ENCODE measurements at regions not wholly inside any gene's neighbourhood (a gene's known extent, or its start where the extent isn't known, plus 50 kb on each side); places are given as distances from the start of the nearest gene placed in this dataset.

DNA sequence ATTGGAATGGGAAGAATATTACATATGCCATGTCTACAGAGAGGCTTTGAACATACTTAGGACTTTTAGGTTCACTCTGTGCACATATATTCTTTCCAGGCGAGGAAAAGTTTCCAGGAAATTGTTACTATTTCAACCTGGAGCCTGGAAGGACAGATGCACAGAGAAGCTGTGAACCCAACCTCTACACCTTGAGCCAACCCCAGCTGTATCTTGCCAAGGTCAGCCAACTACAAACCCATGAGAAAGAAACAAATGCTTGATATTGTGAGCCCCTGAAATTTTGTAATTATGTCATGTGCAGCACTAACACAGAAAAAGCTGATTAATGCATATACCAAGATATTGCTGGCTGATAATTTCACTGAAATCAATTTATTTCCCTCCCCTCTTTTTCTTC is 404.9 kb downstream of the GLRX3 start:
- no peak for DNase-seq

DNA sequence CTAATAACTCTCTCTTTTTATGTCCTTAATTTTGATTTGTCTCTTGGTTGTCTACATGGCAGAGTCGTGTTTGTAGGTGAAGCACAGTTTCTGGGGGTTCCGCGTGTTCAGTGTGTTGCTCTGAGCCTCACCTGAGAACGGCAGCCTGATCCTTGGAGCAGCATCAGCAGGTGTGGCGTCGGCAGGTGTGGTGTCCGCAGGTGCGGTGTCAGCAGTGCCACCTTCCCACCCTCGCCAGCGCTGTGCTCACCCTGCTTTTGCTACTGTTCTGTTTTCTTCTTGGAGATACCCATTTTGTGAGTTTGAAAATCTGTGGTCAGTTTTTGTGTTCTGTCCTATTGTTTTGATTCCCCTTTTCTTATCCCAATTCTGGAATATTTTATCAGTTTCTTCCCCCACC is 406.6 kb downstream of the GLRX3 start:
- peak; percentile 2 for DNase-seq

DNA sequence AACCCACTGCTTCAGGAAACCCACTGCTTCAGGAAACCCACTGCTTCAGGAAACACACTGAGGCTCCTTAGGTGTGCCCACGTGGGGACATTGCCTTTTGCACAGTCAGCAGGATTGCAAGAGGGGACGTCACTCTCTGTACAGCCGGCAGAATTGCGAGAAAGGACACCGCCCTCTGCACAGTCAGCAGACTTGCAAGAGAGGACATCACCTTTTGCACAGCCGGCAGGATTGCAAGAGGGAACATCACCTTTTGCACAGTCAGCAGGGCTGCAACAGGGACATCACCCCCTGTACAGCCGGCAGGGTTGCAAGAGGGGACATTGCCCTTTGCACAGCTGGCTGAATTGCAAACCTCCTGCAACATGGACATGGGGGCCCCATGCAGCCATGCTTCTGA is 407.6 kb downstream of the GLRX3 start:
- DNase-seq, result no peak

DNA sequence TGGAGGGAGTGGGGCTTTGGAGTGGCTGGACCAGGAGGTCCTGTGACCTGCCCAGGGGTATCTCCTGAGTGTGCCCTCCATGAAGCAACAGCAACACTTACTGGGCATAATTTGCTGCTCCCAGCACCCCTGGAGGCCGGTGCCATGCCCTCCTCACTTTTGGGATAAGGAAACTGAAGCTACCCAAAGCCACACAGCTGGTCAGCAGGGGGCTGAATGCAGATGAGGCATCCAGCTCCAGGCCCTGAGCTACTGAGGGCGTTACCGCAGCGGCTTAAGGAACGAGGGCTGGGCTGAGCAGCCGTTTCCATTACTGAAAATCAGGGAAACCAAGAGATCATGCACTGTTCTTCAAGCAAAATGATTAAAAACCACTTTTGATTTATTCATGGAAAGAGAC is 408.9 kb downstream of the GLRX3 start:
- DNase-seq, result no peak

DNA sequence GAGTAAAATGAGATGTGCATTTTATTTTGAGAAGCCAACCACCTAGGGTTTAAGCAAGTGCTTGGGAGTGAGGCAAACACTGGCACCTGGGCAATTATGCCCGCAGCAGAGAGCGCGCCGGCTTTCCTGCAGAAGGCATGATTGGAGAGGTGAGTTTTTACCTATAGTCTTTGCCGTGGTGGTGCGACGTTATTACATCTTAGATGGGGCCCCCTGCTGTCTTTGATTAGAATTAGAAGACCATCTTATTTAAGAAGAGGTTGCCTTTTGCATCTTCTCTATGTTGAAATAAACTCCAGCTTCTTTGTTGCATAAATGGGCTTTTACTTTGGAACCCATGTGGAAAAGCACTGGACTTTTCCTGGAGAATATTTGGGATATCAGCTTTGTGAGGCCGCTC is 409.5 kb downstream of the GLRX3 start:
- DNase-seq, result no peak

DNA sequence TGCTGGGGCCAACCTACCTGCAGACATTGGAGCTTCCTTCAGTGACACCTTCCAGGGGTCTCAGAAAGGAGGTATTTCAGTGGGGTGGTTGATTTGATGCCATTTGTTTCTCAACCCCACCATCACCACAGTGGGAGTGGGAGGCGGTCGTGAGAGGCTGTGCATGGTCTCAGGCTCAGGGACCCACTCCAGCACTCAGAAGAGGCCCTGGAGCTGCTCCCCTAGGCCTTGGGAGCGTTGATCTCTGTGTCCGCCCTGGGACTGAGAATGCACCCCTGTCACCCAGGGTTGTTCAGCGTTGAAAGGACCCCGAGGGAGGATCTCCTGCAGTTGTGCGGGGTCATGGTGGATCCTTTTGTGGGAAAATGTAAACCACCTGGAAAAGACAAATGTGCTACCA is 410.6 kb downstream of the GLRX3 start:
- no peak for DNase-seq

DNA sequence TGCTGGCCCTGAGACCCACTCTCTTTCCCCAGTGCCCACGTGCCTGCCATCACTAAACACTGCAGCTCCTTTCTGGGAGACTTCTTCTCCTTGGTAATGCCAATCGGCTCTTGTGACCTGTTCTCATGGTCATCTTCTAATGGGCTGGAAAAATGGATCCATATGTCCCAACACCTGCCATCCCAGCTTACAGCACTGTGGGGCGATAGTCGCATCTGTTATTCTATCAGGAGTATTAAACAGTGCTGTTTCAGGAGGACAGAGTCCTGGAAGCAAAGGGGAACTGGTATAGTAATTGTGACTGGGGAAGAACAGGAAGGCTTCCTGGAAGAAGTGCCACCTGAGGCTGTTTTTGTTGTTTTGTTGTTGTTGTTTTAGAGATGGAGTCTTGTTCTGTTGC is 411.2 kb downstream of the GLRX3 start:
- DNase-seq, result no peak

DNA sequence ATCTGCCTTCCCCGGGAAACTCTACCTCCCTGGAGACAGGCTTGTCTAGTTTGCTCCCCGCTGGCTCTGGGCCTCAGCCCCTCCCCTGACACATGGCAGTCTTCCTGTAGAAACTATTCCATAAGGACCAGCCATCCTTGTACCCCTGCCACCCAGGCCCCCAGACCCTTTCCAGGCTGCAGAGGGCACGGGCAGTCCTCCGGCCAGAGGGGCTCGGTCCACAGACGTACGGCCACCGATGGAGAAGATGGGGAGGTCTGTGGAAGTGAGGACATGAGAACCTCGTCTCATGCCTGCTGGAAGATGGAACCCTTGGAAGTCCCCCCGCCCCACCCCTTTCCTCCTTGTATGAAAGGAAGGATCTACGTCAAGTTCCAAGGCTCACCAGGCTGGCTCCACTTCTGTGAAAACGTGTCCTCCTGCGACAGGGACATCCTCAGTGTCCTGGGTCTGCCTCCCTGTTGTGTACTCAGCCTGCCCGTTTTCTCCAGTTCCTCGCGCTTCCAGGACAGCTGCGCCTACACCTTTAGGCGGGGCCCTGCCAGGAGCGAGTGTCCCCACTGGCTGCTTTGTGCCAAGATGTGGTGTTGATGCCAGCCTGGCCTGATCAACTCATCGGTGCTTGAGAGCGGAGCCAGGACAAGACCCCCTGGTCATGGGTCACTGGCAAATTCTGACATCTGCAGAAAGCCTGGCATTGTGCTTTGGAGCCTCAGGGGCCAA is 414.9 kb downstream of the GLRX3 start:
- DNase-seq, result no peak

DNA sequence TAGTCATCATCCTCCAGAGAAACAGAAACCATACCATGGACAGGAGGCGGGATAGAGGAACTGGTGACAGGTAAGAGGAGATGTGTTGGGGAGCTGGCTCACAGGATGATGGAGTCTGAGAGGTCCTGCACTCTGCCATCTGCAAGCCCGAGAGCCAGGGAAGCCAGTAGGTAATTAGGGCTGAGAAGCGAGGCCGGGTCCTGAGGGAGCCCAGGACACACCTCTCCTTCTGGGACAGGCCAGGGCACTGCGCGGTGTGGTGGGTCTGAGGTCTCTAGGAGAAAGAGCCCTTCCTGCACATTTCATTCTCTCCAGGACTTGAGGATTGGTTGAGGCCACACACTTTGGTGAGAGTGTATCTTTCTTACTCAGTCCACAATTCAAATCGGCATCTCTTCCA is 415.5 kb downstream of the GLRX3 start:
- no peak for DNase-seq

DNA sequence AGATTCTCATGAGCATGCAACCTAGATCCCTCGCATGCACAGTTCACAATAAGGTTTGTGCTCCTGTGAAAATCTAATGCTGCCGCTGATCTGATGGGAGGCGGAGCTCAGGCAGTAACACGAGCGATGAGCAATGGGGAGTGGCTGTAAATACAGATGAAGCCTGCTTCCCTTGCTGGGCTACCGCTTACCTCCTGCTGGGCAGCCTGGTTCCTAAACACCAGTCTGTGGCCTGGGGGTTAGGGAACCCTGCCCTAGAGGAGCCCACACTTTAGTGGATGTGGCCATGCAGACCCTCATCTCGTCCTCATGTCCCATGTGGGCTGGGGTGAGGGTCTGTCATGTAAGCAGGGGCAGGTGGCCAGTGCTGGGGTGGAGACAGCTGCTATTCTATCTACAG is 417.6 kb downstream of the GLRX3 start:
- DNase-seq, result no peak

DNA sequence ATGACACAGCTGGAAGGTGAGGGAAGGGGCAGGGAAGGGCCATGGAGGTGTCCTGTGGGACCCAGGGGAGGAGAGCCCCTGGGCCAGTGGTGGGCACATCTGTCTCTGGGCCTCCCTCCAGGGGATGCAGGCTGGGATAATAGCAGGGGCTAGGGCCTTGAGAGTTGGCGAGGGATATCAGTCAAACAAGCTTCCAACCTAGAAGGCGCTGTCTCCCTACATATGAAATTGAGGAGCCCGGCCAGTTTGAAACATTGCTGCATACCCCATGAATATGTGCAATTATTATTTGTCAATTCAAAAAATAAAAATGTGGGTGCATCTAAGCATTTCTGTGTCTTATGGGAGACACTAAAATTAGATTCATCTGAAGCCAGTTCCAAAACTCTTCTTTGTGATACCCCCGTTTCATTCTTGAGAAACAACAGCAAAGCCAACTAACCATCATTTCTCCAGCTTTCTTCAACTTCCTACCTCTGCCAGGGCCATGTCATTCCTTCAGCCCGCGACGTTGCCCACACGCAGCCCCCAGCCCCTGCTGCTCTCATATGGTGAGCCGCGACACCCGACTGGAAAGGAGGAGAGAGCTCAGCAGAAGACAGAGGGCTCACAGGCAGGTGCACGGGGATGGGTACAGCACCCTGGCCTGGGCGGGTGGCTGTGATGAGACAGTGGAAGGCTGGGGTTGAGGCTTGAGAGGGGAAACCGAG is 418.7 kb downstream of the GLRX3 start:
- DNase-seq, result no peak

DNA sequence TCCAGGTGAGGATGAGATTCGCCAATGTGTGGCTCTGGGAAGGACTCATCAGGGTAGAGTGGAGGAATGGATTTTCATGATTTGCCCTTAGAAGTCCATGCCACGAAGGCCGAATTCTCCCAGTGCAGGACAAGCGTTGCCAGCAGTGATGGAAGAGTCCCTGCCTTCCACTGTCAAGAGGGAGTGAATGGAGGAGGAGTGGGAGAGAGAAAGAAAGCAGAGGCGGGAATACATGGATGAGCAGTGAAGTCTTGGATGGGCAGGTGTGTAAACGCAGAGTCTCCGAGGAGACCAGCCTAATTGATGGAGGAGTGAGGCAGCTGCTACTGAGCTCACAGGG is 419.2 kb downstream of the GLRX3 start:
- DNase-seq, result no peak

DNA sequence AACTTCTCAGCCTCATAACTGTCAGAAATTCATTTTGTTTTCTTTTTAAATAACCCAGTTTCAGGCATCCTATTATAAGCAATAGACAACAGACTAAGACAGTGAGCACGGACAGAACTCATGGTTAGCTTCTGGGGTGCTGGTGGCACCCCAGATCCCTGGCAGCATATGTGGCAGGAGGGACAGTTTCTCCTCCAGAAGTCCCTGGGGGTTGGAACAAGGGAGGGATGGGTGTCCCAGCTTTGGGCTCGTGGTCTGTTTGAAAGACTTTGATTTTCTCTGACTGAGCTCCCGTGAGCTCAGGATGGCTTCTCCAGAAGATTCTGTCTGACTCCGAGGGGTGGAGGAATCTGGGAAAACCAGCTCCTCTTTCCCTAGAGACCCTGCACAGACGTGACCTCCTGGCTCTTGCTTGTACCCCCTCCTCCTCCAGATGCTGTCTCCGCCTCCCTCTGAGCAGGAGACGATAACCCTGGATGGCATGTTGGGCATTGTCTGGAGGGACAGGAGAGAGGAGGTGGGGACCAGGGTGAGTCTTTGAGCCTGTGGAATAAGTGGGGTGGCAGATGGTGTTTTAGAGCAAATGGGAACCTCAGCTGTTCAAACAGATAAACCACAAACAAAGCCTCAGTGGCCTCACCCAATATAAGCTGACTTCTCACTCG is 421.1 kb downstream of the GLRX3 start:
- no peak for DNase-seq

DNA sequence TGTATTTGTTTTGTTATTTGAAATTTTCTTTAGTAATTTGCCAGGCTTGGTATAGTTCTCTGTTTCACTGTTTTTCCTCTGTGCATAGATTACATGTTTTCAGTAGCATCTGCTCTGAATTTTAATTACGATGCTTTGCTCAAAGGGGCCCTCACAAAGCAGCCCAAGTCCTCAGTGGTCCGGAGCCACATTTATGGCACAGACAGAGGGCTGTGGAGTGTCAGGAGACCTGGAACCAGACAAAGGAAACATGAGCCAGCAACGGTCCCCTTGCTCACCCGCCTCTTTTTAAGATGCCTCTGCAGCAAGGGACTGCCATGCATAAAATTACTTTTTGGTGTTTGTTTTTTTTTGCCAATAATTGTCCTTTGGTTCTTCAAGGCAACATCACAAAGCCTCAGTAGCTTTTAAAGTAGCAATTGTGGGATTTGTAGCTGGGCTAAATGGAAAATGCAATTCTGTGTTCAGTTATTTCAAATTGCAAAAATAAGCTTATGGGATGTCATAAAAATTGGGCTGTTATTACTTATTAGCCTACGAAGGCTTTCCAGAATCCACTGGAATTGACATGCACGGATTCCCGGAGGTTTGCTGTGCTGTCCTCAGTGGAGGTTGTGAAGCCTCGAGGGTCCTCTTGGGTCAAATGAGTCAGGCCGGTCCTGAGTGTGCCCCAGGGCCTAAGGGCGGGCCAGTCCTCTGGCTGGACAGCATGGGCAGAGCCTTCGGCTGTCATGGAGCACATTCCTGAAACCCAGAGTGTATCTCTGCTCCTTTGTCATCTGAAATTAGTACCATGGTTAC is 422.8 kb downstream of the GLRX3 start:
- no peak for DNase-seq

DNA sequence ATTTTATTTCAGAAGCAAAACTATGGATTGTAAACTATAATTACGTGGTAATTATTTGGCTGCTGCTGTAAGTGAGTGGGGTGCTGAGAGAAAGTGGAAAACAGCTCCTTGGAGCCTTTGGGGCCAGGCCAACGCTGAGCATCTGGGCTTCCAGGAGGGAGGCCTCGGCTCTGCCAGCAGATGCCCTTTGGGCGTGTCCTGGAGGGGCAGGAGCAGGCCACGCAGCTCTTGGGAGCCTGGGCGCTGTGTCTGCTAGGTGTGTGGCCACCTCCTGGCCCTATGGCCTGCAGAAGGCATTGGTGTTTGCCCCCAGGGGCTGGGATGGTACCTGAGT is 423.3 kb downstream of the GLRX3 start:
- no peak for DNase-seq

DNA sequence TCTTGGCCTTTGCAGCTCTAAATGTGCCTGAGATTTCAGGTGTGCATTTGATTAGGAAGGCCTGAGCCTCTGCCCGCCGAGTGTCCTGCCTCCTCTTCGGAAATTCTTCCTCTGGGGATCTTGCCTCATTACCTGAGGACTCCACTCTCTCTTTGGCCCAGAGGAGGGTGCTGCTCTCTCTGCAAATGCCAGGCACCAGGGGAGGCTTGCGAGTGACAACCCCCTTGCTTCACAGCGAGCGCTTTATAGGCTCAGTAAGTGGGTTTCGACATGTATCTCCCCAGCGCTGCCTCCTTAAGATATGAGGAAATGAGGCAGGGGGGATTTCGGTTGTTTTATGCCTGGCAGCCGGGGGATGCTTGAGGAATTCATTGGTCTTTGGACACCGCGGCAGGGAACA is 423.9 kb downstream of the GLRX3 start:
- no peak for DNase-seq

DNA sequence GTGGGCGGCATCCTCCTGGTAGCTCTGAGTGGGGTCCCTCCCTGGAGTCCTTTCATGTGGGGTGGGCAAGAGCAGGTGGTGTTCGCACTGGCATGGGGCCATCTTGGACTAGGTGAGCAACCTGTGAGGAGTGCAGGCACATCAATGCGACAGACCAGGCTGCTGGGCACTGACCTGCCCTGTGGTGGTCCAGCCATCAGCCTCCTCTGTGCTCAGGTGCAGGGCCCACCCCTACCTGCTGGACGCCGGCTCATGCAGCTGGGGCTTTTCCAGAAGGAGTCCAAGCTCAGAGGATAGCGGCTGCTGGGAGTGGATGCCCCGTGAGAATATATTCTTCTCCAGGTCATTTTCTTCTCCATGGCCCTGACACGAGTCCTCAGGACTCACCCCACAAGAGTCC is 424.4 kb downstream of the GLRX3 start:
- no peak for DNase-seq

DNA sequence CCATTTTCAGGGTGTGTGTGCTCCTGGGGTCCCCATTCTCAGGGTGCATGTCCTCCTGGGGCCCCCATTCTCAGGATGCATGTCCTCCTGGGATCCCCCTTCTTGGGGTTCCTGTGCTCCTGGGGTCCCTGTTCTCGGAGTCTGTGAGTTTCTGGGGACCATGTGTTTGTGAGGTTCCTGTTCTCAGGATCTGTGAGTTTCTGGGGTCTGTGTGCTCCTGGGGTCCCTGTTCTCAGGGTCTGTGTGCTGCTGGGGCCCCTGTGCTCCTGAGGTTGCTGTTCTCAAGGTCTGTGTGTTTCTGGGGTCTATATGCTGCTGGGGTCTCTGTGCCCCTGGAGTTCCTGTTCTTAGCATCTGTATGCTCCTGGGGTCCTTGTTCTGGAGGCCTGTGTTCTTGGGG is 425.5 kb downstream of the GLRX3 start:
- DNase-seq, result no peak

DNA sequence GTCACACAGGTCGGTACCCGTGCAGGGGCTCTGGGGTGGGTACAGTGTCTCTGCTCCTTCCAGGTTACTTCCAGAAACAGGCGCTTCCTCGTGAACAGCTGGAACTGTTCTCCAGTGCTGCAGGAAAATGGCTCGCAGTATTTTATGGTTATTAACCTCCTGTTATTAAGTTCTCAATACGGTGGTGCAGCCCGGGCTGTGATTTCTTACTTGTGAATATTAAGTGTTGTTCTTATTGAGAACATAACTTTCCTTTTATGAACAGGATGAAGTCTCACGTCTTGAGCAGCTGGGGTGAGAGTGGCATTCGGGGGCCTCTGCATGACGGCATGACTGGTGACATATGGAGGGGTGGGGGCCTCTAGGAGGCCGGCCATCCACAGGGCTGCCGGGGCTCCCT is 430.8 kb downstream of the GLRX3 start:
- DNase-seq, result no peak

DNA sequence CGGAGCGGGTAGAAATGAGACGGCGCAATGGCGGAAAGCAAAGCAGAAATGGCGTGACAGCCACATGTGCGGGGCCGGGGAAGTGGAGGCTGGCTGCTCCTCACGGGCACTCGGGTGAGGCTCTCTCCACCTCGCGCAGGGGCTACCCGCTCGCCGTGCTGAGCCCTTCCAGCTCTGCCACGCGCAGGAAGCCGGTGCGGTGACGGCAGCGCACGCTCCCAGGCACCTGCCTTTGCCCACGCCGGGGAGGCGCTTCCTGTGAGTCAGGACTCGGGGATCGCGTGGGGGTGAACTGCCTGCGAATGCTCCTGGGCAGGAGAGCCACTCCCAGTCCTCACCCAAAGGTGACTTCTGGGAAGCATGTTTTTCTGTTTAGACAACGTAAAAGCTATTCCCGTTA is 431.2 kb downstream of the GLRX3 start:
- DNase-seq, result no peak

DNA sequence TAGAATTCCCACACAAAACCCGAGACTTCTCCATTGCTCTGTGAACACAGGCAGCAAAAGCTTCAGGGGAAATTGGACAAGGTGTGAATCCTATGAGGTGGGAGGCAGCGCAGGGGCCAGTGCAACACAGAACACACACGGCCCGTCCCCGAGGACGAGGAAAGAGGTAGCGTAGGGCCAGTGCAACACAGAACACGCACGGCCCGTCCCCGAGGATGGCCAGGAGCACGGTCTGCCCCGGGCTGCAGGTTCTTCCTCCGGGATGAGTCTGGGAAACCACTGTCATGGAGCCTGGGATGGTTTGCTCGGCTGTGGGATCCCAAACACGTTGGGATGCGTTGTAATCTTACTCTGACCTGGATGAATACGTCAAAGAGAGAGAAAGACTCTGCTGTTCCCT is 432.1 kb downstream of the GLRX3 start:
- no peak for DNase-seq

DNA sequence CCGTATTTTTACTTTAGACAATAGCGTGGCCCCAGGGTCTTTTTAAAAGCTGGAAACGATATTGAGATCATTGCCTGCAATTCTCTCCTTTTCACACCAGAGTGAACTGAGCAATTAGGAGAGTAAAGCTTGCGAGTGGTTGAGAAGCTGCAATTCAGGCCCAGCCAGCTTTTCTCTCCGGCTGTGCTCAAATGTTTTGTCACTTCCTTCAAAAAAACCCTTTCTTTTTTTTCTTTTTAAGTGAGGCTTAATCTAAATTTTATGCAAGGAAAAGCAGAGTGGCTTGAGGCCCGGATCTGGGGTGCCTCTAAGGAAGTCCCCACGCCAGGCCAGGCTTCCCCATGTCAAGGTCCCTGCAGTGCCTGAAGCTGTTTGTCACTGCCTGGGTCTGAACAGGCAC is 433.9 kb downstream of the GLRX3 start:
- no peak for DNase-seq

DNA sequence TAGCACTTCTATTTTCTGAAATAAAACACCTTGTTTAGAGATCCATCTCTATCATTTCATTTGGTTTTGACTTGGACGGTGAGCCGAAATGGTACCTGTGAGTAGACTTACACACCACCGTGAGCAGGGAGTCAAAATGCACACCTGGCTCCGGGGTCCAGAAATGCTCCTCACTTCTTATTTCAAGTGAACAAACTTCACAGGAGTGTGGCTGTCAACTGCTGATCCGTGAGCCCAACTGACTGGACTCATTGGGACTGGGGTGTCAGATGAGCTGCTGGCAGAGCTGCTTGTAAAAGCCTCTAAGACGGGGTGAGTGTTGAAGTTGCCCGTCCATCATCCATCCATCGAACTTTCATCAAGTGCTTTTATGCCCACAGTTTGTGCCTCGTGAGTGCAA is 435.5 kb downstream of the GLRX3 start:
- no peak for DNase-seq

DNA sequence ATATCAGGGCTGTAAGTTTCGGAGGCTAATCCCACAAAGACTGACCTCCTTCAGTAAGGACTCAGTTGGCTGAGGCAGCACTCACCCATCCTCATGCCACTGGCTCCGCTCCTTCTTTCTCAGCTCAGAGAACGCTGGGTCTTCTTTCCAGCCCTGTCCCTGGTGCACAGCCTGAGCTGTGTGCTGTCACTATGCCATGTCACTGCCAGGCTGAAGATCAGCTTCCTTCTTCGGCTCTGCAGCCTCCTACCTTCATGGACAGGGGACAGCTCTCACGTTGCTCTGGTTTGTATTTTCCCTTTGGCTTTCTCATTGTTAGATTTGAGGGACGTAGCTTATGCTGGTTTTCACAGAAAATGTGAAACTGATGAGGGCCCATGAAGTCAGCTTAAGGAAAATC is 437.3 kb downstream of the GLRX3 start:
- DNase-seq, result no peak

Measured in NCI-H146 (cell line).